ENCODE measurements at regions not wholly inside any gene's neighbourhood (a gene's known extent, or its start where the extent isn't known, plus 50 kb on each side); places are given as distances from the start of the nearest gene placed in this dataset.

DNA sequence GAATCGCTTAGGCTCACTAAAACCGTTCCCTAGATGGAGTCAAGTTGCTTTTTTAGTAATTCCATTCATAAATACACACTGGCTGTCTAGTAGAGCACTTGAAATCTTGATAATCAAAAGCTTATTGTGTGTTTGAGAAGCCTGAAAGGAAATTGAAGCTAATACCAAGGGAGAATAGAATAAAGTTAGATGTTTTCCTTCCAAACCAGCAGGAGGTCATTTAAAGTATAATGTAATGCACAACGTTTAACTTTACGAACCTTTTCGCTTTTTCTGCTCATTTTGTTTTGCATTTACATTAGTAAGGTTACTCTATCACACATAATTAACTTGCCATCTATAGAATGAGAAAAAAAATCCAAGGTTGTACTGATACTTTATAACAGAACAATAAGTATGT lies 440.9 kb downstream of the NKX6-1 start:
- TF ChIP-seq CTCF (IDR thresholded peaks at IDR 0.05; ENCODE audit: insufficient read depth, low read length, poor library complexity, severe bottlenecking) (no peak), EZH2phosphoT487 (conservative IDR thresholded peaks at IDR 0.05; ENCODE audit: low read length) (no peak)

All from SU-DHL-6 (cell line).